ENCODE measurements at regions not wholly inside any gene's neighbourhood (a gene's known extent, or its start where the extent isn't known, plus 50 kb on each side); places are given as distances from the start of the nearest gene placed in this dataset.
"Not testable (repeated sequence)": the region's sequence is repeated elsewhere in the genome, so short reads cannot be mapped to it uniquely, and the experiment has no call there.

GRCh38 chr5:85972539-85972938 is 645.2 kb upstream of the COX7C start:
- no peak for TF ChIP-seq CTCF (IDR thresholded peaks at IDR 0.05; ENCODE audit: insufficient read depth, low read length, severe bottlenecking)
- FAIRE-seq: no peak

GRCh38 chr5:85985167-85985566 is 632.6 kb upstream of the COX7C start:
- no peak for TF ChIP-seq CTCF (IDR thresholded peaks at IDR 0.05; ENCODE audit: insufficient read depth, low read length, severe bottlenecking)
- FAIRE-seq: no peak
- H3K4me3 ChIP-seq (ENCODE audit: low read depth, low read length): no peak overlapping the region
- H3K27me3 ChIP-seq (ENCODE audit: control insufficient read depth, insufficient read depth, low read length): no peaks in the 10 kb centered on the region
- no peak for DNase-seq (ENCODE audit: low read depth)
- H3K36me3 ChIP-seq (ENCODE audit: control insufficient read depth, insufficient read depth, low read length): no peaks in the 10 kb centered on the region

More at GRCh38 chr5:85972539-85972938, 645.2 kb upstream of the COX7C start:
- H3K36me3 ChIP-seq (ENCODE audit: control insufficient read depth, insufficient read depth, low read length): no peaks in the 10 kb centered on the region
- H3K4me3 ChIP-seq (ENCODE audit: low read depth, low read length): no peak overlapping the region
- no peaks in the 10 kb centered on the region for H3K27me3 ChIP-seq (ENCODE audit: control insufficient read depth, insufficient read depth, low read length)
- DNase-seq (ENCODE audit: low read depth): no peak

GRCh38 chr5:85990998-85991397 is 626.7 kb upstream of the COX7C start:
- Histone ChIP-seq H3K4me3 (ENCODE audit: low read depth, low read length) (no peak overlapping the region), H3K27me3 (ENCODE audit: control insufficient read depth, insufficient read depth, low read length) (no peaks in the 10 kb centered on the region), H3K36me3 (ENCODE audit: control insufficient read depth, insufficient read depth, low read length) (no peaks in the 10 kb centered on the region)
- no peak for TF ChIP-seq CTCF (IDR thresholded peaks at IDR 0.05; ENCODE audit: insufficient read depth, low read length, severe bottlenecking)
- FAIRE-seq: no peak
- DNase-seq (ENCODE audit: low read depth): no peak

GRCh38 chr5:85994653-85995052 is 623.1 kb upstream of the COX7C start:
- not testable (repeated sequence) for H3K36me3 ChIP-seq (ENCODE audit: control insufficient read depth, insufficient read depth, low read length); H3K27me3 ChIP-seq (ENCODE audit: control insufficient read depth, insufficient read depth, low read length); FAIRE-seq; H3K4me3 ChIP-seq (ENCODE audit: low read depth, low read length); DNase-seq (ENCODE audit: low read depth)

- no peak for FAIRE-seq
These were observed 619.1 kb upstream of the COX7C start for GRCh38 chr5:85998656-85999055.

GRCh38 chr5:86008293-86008692 is 609.4 kb upstream of the COX7C start:
- H3K36me3 ChIP-seq (ENCODE audit: control insufficient read depth, insufficient read depth, low read length): no peaks in the 10 kb centered on the region
- H3K27me3 ChIP-seq (ENCODE audit: control insufficient read depth, insufficient read depth, low read length): no peaks in the 10 kb centered on the region
- no peak overlapping the region for H3K4me3 ChIP-seq (ENCODE audit: low read depth, low read length)
- TF ChIP-seq CTCF (IDR thresholded peaks at IDR 0.05; ENCODE audit: insufficient read depth, low read length, severe bottlenecking): no peak
- FAIRE-seq: no peak
- DNase-seq (ENCODE audit: low read depth): no peak

More at GRCh38 chr5:85998656-85999055, 619.1 kb upstream of the COX7C start:
- no peaks in the 10 kb centered on the region for H3K27me3 ChIP-seq (ENCODE audit: control insufficient read depth, insufficient read depth, low read length)
- H3K4me3 ChIP-seq (ENCODE audit: low read depth, low read length): no peak overlapping the region
- no peak for TF ChIP-seq CTCF (IDR thresholded peaks at IDR 0.05; ENCODE audit: insufficient read depth, low read length, severe bottlenecking)
- no peaks in the 10 kb centered on the region for H3K36me3 ChIP-seq (ENCODE audit: control insufficient read depth, insufficient read depth, low read length)
- DNase-seq (ENCODE audit: low read depth): no peak
